ENCODE measurements at regions not wholly inside any gene's neighbourhood (a gene's known extent, or its start where the extent isn't known, plus 50 kb on each side); places are given as distances from the start of the nearest gene placed in this dataset.

DNA sequence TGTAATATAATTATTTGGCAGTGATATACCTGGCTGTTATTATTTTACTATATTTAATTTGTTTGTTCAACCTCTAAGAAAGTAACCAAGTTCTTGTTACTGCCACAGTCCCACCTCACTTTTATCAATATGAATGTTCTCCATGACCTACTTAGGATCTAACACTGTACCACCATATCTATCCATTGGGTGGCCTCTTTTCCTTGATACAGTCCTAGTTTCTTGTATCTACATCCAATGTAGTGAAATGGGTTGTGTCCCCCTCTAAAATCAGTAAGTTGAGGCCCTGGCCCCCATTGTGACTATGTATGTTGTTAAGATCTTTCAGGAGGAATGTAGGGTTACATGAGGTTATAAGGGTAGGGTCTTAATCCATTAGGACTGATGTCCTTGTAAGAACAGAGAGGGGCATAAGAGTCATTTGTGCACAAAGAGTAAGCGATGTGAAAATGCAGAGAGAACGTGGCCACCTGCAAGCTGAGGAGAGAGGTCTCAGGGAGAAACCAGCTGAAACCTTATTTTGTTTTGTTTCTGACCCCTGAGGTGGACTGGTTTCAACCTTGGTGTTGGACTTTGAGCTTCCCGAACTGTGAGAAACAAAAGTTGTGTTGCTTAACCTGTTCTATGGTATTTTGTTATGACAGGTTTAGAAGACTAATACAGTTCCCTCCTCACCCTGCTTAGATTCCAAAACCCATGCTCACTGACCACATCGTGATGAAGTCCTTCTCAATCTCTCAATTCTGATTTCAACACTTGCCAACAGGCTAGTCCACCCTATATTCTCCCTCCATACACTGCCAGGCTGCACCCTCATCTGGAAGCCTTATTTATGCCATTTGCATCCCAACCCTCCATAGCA lies 387.3 kb upstream of the EPHA7 start:
- TF ChIP-seq, protein P1, sequence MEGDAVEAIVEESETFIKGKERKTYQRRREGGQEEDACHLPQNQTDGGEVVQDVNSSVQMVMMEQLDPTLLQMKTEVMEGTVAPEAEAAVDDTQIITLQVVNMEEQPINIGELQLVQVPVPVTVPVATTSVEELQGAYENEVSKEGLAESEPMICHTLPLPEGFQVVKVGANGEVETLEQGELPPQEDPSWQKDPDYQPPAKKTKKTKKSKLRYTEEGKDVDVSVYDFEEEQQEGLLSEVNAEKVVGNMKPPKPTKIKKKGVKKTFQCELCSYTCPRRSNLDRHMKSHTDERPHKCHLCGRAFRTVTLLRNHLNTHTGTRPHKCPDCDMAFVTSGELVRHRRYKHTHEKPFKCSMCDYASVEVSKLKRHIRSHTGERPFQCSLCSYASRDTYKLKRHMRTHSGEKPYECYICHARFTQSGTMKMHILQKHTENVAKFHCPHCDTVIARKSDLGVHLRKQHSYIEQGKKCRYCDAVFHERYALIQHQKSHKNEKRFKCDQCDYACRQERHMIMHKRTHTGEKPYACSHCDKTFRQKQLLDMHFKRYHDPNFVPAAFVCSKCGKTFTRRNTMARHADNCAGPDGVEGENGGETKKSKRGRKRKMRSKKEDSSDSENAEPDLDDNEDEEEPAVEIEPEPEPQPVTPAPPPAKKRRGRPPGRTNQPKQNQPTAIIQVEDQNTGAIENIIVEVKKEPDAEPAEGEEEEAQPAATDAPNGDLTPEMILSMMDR (IDR thresholded peaks at IDR 0.05; ENCODE audit: insufficient read depth, low read depth, low read length), result no peak
- no peak for TF ChIP-seq EZH2 (IDR thresholded peaks at IDR 0.05; ENCODE audit: insufficient read depth, low read length)

Data from astrocyte (in vitro differentiated cells and primary cell).